GM21737 (cell line): ENCODE measurements at regions not wholly inside any gene's neighbourhood (a gene's known extent, or its start where the extent isn't known, plus 50 kb on each side); places are given as distances from the start of the nearest gene placed in this dataset.

Experiments used
- ATAC-seq: cut with Tn5 transposase; IDR thresholded peaks from one replicate; pipeline ENCODE4 v1.9.1; 2021; ENCODE audit warnings: mild to moderate bottlenecking, moderate library complexity; ENCODE audit not compliant: unreplicated experiment

DNA sequence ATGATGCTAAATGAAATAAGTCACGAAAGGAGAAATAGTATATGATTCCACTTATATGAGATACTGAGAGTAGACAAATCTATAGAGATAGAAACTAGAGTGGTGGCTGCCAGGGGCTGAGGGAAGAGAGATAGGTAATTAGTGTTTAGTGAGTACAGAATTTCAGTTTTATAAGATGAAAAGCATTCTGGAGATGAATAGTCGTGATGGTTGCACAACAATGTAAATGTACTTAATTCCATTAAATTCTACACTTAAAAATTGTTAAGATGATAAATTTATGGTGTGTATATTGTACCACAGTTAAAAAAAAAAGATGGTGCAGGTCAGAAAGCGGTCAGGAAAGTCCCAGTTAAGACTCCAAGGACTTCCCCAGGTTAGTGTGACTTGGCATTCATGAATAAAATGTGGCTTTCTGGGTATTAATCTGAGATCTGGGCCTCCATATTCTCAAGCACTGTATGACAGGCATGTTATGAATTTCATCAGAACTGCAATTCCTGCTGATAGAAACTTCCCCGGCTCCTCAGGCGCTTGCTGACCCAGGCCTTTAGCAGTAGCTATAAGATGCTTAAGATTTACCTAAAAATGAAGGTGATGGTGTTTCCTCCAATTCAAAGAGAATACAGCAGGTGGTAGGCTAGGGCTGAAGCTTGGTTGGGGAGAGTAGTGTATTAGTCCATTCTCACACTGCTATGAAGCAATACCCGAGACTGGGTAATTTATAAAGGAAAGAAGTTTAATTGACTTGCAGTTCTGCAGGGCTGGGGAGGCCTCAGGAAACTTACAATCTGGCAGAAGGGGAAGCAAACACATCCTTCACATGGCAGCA lies 115.3 kb upstream of the SOX9 start:
- peak; percentile 39 for ATAC-seq

DNA sequence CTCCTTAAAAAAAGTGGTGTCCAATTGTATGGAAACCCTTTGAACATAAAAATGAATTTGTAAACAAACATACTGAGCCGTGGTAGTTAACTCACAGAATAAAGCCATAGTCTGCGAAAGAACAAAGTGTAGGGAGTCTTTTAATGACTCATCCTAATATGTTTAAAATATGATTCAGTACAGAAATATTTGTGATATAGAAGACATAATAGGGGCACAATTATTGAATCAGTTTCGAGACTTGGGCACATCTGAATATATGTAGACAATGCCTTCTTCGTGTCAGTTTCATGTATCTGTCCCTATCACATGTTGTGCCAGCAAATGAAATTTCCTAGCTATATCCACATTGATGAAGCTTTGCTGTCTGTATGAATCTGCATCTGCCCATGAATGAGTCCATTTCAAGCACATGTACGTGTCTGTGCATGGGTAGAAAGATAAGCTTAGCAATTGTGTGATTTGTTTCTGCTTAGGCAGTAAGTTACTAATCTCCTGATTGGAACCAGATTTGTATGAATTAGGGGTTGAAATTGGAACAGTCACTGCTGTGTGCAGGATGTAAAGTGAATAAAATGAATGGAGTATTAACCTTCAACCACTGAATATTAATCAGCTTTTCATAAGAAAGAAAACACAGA lies 112.5 kb upstream of the SOX9 start:
- ATAC-seq, result no peak

DNA sequence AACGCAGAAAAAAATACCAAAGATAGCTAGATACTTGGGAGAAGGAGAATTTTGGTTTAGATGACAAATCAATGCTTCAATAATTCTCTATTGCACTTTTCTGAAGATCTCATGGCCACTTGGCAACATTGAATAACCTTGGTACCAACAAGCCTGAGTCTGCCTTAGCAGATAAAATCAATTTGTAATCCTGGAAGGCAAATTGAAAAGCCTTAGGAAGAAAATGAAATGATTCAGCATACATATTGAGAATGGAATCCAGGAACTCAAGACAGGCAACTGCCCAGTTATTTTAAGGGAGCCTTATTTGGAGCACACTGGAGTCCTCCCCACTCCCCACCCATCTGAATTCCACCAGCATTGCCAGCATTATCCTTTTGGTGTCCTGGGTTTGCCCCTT lies 109.3 kb upstream of the SOX9 start:
- no peak for ATAC-seq

DNA sequence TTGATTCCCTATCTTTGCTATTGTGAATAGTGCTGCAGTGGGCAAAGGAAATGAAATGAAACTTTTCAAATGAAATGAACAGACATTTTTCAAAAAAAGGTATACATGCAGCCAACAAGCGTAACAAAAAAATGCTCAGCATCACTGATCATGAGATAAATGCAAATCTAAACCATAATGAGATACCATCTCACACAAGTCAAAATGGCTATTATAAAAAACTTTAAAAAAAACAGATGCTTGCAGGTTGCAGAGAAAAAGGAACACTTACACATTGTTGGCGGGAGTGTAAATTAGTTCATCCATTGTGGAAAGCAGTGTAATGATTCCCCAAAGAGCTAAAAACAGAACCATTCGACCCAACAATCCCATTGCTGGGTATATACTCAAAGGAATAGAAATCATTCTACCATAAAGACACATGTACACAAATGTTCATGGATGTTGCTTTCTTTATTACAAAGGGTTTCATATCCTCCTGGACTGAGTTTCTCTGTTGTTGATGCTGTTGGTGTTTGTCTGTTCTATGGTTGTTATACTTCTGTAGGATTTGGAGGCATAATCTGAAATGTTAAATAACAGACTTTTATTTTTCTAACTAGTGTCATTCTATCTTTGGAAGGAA lies 99.3 kb upstream of the SOX9 start:
- no peak for ATAC-seq

DNA sequence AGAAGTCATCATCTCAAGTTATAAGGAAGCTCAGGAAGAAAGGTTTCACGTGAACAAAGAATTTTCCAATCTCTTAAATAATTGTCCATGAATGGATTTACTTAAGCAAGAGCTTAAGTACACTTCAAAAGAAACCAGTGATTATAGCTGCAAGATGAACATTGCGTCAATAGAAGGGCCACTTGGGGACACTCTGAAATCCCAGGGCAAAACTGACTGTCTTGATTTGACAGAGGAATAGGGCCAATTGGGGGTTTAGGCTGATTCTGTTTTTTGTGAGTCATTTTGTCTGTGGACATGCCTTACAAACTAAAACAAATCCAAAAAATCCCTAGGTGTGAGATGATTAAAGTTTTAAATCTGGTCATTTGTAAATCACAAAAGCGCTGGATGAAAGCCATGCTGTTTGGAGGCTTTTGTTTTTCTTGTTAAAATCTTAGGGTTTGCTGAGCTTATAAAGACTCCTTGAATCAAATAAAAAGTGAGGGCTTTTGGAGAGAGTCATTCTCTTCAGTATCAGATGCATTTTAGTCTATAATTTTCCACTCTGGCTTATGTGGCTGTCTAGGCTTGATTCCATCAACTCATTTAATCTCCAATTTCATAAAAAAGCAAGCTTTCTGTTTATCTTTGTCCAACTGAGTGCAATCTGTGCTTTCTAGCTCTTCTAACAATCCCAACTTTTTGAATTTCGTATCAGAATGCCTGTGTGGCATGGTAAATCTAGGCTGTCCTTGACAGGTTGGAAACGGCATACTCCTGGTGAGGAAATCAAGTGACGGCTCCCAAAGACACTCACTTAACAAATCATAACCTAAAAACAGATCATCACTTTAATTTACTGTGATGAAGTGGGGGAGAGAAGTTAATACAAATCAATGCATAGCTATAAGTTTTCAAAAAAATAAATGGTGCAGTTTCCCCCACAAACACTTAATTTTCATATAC lies 98.2 kb upstream of the SOX9 start:
- no peak for ATAC-seq

DNA sequence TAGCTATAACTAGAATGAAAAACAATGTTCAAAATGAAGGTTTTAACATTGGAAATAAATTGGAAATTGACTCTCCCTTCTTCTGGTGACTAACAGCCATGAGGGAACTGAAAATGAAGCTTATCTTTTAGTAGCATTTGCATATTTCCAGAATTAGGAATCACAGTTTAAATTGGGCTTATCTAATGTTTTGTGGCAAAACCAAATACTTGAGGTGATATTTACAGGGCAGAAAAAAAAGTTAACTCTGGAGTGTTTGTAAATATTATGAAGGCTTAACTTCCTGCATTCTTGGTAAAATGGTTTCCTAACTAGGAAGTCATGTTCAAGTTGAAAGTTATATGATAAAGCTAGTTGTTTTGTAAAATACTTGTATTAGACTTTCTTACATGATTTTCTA lies 96.4 kb upstream of the SOX9 start:
- ATAC-seq, result no peak

DNA sequence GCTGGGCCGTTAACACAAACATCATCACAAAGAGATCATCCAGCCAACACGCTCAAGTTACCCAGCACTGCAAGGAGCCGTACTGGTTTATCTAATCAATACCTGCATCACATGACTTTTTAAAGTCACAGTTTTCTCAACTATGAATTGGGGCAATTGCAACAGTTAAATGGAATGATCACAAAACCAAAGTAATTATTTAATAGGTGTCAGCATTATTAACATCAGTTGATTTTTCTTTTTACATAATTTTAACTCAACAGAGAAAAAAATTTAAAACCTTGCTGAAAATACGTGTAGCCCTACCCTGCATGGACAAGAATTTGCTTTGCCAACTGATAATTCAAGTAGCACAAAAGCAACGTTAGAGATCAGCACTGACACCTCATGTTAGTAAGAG lies 95.7 kb upstream of the SOX9 start:
- no peak for ATAC-seq

DNA sequence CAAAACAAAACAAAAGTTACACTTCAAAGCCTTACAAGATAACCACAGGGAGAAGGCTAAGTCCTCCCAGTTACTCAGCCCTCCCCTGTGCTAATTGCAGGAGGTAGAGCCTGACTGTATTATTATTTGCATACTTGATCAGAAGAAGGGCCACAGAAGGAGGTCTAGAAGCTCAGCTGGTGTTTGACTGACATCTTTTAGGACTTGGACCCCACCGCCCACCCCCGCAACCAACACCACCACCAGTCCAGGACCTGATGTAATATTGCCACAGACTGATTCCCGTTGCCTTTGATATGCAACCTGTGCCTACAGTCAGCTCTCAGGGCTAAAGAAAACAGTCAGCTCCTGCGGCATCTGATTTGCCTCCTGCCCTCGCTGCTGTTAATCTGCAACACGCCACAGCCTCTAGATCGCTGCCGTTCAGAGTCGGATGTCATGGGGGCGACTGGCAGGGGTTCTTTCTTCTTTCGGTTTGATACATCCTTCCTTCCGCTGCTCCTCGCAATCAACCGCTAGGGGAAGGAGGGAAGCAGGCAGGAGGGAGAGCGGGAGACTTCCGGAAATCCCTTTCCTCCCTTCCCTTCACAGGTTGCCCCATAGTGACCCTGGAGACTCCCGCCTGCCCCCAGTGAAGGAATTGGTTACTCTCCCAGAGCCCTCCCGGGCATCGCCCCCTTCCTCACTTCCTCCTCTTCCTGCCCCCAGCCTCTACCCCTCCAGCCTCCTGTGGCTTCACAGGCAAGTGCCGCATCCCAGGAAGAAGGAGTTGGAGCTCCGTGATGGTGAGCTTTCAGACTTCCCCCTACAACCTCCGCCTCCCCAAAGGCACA lies 90.5 kb upstream of the SOX9 start:
- peak; percentile 73 for ATAC-seq

DNA sequence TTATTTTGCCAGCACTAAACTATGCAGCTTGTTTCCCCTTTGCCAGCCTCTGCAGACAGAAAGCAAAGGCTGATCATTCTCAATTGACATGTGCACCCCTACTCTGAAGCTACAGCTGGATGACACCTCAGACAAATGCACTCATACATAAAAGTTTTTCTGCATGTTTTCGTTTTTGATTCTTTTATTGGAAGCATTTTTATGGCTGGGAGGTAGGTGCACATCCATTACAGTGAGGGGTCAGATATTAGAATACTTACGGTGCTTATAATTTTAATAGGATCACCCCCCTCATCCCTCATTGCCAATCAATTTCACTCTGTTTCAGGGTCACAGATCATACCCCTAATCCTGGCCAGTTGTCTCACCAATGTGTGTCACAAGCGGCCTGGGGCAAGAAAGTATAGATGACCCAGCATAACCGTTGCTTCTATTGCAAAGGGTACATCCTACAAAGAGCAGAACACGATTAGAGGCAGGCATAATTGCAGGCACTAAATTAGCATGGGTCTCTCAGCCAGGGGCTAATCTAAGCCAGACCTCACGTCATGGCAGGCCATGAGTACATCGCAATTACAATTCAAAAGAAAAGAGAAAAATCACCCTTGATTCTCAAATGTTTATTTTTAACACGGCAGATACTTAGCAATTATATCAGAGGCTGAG lies 89.5 kb upstream of the SOX9 start:
- no peak for ATAC-seq

DNA sequence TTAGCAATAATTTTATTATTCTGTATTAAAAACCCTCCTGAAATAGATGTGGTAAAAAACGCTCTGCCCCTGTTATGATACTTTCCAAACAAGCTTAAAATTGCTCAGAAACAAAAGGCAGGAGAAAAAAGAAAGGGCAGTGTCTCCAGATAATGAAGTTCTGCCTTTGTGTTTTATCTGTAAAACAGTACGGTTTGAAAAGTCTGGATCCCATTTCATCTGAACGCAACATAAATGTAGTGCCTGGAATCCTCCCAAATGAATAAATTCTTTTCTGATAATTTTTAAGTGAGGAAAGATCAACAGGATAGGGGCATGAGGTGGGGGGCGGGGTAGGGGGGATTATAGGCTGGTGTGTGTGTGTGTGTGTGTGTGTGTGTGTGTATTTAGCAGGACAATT lies 87.5 kb upstream of the SOX9 start:
- ATAC-seq, result no peak

DNA sequence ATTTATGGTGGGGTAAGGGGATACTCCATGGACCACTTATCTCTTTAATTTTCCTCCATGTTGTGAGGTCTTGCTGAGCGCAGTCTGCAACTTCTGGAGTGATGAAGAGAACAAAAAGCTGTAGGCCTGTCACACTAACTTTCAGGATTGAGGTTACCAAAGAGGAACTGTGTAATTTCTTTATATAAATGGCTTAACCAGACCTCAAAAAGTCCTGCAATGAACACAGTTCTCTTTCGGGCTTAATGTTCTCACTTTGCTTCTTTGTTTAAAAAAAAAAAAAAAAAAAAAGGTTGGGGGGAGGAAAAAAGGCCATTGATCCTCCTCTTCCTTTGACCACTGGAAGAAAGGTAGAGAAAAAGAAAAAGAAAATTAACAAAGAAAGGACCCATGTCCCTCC lies 86.8 kb upstream of the SOX9 start:
- ATAC-seq, result no peak

DNA sequence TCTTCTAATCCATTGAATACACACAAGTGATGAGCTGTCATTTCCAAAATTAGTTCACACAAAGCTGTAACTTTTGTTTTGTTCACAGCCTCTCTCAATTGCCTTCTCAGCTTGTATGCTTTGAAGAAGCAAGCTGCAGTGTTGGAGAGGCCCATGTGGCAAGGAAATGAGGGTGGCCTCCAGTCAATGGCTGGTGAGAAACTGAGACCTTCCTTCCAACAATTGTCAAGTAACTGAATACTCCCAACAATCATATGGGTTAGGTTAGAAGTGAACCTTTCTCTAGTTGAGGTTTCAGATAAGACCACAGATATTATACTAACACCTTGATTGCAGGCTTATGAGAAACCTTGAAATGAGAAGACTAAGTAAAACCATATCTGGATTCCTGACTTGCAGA lies 82.4 kb upstream of the SOX9 start:
- no peak for ATAC-seq

DNA sequence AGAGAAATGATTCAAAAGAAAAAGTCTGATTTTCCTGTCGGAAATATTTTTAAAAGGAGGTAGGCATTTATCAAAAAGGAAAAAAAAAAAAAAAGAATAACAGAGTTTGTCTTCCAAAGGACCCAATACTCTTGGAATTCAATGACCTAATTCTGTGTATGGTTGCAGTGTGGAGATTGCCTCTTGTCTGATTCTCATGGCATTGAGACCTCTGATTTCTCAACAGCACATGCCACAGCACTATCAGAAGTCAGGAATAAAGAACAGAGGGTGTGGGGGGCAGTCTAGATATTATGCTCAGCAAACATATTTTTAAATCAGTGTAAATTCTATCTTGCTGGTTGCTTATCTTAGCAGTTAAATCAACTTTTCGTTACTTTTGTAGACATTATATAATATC lies 81.3 kb upstream of the SOX9 start:
- ATAC-seq, result no peak

DNA sequence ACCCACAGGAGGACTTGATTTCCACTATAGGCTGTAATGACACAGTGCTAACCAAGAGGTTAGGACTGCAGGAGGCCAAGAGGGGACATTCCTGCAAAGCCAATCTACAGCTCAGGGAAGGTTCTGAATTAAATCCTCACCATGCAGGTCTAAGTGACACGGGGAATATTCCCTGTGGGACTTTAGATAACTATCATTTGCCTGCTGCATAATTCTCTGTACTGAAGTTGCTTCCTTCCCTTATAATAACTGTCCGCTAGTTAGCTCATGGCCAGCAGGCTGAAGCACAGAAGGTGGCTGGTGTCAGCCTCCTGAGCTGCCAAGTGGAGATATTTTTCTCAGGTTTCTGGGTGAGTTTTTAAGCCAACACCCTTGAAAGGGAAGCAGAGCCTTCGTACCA lies 74.6 kb upstream of the SOX9 start:
- ATAC-seq, result no peak

DNA sequence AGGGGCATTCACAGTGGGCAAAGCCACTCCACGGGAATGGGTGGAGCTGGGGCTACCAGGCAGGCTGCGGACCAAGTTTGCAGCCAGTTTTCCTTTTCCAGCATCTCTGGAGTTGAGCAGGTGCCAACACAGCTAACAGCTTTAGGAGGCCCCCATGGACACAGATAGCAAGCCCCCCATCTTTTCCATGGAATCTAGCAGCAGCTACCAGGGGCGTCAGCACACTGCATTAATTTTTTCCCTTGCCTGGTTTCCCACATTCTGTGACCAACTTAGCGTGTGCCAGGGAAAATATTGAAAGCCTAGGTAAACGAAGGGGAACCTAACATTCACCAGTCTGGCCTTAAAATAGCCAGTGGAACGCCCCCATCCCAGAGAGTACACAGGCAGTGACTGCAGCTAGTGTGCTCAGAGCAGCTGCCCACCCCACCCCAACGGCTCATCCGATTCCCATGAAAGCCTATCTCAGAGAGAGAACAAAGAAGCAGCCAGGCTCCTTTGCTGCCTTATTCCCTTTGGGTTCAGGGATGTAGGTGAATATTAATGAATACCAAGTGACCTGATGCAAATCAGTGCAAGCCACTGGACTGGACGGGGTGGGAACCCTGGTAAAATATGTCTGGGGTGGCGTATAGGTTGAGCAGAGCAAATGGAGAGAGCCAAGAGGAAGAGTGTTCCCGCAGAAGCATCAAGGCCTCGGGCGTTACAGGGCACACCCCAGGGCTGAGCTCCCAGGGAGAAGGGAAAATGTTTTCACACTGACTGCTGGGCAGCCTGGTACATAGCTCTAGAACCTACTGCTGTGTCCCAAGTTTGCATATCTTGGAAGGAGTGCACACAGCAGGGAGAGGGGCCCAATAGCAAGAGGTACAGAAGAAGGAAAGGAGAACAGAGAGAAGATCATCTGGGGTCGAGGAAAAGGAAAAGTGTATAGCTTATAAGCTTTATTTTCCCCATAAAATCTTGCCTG lies 73.9 kb upstream of the SOX9 start:
- ATAC-seq, result no peak

DNA sequence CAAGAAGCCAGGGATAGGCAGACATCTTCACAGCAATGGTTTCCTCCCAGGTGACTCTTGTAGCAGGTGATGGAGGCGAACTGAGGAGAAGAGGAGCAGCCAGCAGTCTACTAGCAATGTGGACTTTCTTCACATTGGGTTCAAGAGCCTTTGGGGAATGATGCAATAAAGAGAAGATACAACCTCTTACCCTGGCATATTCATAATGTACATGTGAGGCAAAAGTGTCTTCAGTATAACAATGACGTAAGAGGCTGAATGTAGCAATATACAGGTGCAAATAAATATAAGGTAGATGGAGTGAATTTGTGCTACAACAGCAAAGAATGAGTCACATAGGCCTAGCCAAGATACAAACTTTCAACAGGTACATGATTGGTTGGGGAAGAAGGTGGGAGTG lies 70.9 kb upstream of the SOX9 start:
- ATAC-seq, result no peak

DNA sequence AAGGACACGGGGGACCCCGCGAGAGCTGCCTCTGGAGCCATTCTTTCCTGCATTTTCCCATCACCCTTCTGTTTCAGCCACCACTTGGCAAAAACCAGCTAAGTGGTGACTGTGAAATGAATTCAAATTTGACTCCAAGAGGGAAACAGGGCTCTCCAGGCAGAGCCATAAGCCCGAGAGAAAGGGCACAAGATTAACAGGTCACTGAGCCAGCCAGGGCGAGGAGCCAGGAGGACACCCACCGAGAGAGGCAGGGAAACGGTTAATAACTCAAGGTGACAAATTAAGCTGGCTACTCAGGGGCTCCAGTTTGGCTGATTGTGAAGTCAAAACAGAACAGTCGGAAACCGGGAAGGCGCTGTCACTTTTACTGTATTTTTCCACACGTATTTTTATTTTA lies 67.8 kb upstream of the SOX9 start:
- ATAC-seq, result no peak

DNA sequence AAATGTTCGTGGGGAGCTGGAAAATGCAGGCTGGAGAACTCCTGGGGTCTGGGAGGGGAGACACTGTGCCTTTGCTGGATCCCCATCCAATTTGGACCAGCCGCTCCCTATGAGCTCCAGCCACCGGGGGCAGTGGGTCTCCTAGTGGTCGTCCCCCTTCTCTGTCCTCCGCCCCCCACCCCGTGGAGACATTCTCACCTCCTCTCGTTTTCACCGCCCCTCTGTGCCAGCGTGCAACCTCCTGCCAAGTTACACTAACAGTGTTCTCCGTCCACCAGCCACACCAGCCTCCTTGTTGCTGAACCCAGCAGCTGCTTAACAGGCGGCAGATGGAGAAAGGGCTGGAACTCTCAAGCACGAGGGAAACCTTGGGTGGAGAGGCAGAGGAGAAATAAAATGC lies 67.4 kb upstream of the SOX9 start:
- no peak for ATAC-seq

DNA sequence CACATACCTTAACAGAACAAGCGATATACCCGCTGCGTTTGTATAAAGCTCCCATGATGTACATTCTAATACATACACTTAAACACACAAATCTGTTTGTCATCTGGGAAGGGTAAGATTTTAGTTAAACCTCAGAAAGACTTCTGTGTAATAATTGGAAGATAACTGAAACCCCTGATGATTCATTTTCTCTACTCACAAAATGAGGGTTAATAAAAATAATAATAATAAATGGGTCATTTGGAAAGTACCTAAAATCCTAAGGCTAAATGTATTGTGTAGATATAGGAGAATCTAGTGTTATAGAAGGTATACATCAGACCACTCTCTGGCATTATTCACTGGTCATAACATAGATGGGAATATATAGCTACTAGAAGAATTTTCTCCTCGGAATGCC lies 64.7 kb upstream of the SOX9 start:
- no peak for ATAC-seq
